K562 (cell line): ENCODE measurements at regions not wholly inside any gene's neighbourhood (a gene's known extent, or its start where the extent isn't known, plus 50 kb on each side); places are given as distances from the start of the nearest gene placed in this dataset.

Source experiments
- CBFA2T3 ChIP-seq: fragments of 450-650 bp; IDR thresholded peaks from 2 replicates; pipeline ENCODE4 v1.6.1; 2017
- CHD1 ChIP-seq: fragments of 200-600 bp; sonication (generic); IDR thresholded peaks from one replicate; pipeline ENCODE4 v1.6.1; 2012; ENCODE audit warnings: mild to moderate bottlenecking, moderate library complexity, low read length, inconsistent platforms
- CTCF ChIP-seq, 3 experiments: IDR thresholded peaks in 2 of 3; conservative IDR thresholded peaks in 1 of 3; 2 replicates each; pipeline ENCODE4 v1.5.1; 2011 to 2012; ENCODE audit warnings: low read length in 3 of 3, mild to moderate bottlenecking in 3 of 3, control low read depth in 2 of 3, improper control_type of control experiment in 1 of 3, inconsistent platforms in 1 of 3, low read depth in 1 of 3, mixed read lengths in 1 of 3, moderate library complexity in 1 of 3; ENCODE audit not compliant: insufficient read depth in 2 of 3
- GTF2A2 ChIP-seq: IDR thresholded peaks from 2 replicates; pipeline ENCODE4 v1.6.1; 2016; ENCODE audit warnings: mild to moderate bottlenecking, missing genetic modification characterization, missing compliant biosample characterization
- RAD51 ChIP-seq: fragments of 450-650 bp; IDR thresholded peaks from 2 replicates; pipeline ENCODE4 v1.7.1; 2016; ENCODE audit warnings: low read depth, mild to moderate bottlenecking, borderline replicate concordance
- RBM15 ChIP-seq: fragments of 200-400 bp; formaldehyde crosslinking; IDR thresholded peaks from 2 replicates; pipeline ENCODE4 v1.6.1; 2018; ENCODE audit warnings: mild to moderate bottlenecking, low read length, moderate library complexity; ENCODE audit not compliant: insufficient read depth
- RFX7 ChIP-seq: fragments of 250-450 bp; sonication (Bioruptor Pico); IDR thresholded peaks from 2 replicates; pipeline ENCODE4 v1.5.1; 2021; ENCODE audit warnings: mild to moderate bottlenecking
- SMC3 ChIP-seq: conservative IDR thresholded peaks from 2 replicates; pipeline ENCODE4 v1.6.1; 2011; ENCODE audit warnings: low read depth, low read length, improper control_type of control experiment; ENCODE audit not compliant: insufficient read depth
- YBX1 ChIP-seq: fragments of 450-650 bp; IDR thresholded peaks from 2 replicates; pipeline ENCODE4 v1.7.1; 2016; ENCODE audit warnings: mild to moderate bottlenecking
- YY1 ChIP-seq, 3 experiments: IDR thresholded peaks; 2 replicates each; pipeline ENCODE4 v1.6.1; 2011; ENCODE audit warnings: low read length in 2 of 3, mild to moderate bottlenecking in 2 of 3, moderate library complexity in 2 of 3, borderline replicate concordance in 1 of 3, control low read depth in 1 of 3, low read depth in 1 of 3; ENCODE audit not compliant: insufficient read depth in 3 of 3, insufficient replicate concordance in 2 of 3, control insufficient read depth in 1 of 3, insufficient read length in 1 of 3; ENCODE audit errors: extremely low read depth in 1 of 3
- ZBTB8A ChIP-seq: fragments of 450-650 bp; IDR thresholded peaks from 2 replicates; pipeline ENCODE4 v1.6.1; 2018; ENCODE audit warnings: mild to moderate bottlenecking, moderate library complexity; ENCODE audit not compliant: partially characterized antibody
- ZNF282 ChIP-seq: sonication (generic); formaldehyde crosslinking; IDR thresholded peaks from 2 replicates; pipeline ENCODE4 v1.8.1; 2023; ENCODE audit warnings: missing genetic modification reagents
- ZNF444 ChIP-seq: fragments of 250-450 bp; sonication (Bioruptor Pico); IDR thresholded peaks from 2 replicates; pipeline ENCODE4 v1.4.0; 2020; ENCODE audit warnings: mild to moderate bottlenecking, moderate library complexity

GRCh38 chr5:115465431-115465830 is 79.1 kb downstream of the FEM1C start:
- TF ChIP-seq RFX7 (CRISPR knock-in tag) (no peak), YY1 (IDR thresholded peaks at IDR 0.05; ENCODE audit: borderline replicate concordance in 1 of 3, control insufficient read depth in 1 of 3, extremely low read depth in 1 of 3, insufficient read depth in 3 of 3, insufficient read length in 1 of 3, insufficient replicate concordance in 2 of 3, low read depth in 1 of 3, low read length in 2 of 3) (no peak), CTCF (IDR thresholded peaks at IDR 0.05 in 2 of 3, conservative IDR thresholded peaks at IDR 0.05 in 1 of 3; ENCODE audit: insufficient read depth in 2 of 3, low read depth in 1 of 3, low read length in 3 of 3) (no peak), YBX1 (no peak), RBM15 (no peak), GTF2A2 (no peak), ZNF444 (no peak), ZBTB8A (no peak), RAD51 (no peak), ZNF282 (no peak), CHD1 (no peak), CBFA2T3 (no peak), SMC3 (no peak)
